Astrocyte (in vitro differentiated cells and primary cell): ENCODE measurements at regions not wholly inside any gene's neighbourhood (a gene's known extent, or its start where the extent isn't known, plus 50 kb on each side); places are given as distances from the start of the nearest gene placed in this dataset.

Experiments used
- EZH2 ChIP-seq: IDR thresholded peaks from 2 replicates; pipeline ENCODE4 v1.6.1; 2012; ENCODE audit warnings: mild to moderate bottlenecking, low read length, inconsistent platforms; ENCODE audit not compliant: insufficient read depth
- TF ChIP-seq, protein P1 (sequence below): IDR thresholded peaks from 2 replicates; pipeline ENCODE4 v1.5.1; 2011; ENCODE audit warnings: low read depth, mild to moderate bottlenecking, inconsistent platforms, low read length, moderate library complexity; ENCODE audit not compliant: insufficient read depth

DNA sequence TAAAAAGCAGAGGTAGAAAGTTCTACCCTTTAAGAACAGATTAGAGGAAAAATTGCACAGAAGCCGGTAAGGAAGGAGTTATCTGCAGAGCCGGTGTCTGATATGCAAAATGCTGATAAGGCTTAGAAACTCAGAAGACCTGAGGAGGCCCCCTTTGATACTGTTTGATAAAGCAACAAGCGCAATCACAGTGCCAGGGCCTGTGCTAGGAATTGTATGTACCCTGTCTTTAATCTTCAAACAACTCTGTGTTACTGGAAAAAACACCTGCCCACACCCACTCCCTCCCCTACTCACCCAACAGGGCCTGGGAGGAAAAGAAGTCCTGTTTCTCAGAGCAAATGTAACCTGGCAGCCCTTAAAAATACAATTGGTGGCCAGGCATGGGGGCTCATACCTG, 112.7 kb upstream of the FUT8 start:
- TF ChIP-seq, protein P1, sequence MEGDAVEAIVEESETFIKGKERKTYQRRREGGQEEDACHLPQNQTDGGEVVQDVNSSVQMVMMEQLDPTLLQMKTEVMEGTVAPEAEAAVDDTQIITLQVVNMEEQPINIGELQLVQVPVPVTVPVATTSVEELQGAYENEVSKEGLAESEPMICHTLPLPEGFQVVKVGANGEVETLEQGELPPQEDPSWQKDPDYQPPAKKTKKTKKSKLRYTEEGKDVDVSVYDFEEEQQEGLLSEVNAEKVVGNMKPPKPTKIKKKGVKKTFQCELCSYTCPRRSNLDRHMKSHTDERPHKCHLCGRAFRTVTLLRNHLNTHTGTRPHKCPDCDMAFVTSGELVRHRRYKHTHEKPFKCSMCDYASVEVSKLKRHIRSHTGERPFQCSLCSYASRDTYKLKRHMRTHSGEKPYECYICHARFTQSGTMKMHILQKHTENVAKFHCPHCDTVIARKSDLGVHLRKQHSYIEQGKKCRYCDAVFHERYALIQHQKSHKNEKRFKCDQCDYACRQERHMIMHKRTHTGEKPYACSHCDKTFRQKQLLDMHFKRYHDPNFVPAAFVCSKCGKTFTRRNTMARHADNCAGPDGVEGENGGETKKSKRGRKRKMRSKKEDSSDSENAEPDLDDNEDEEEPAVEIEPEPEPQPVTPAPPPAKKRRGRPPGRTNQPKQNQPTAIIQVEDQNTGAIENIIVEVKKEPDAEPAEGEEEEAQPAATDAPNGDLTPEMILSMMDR: no peak
- no peak for TF ChIP-seq EZH2
